Breast epithelium (tissue), 4 donors: ENCODE measurements at regions not wholly inside any gene's neighbourhood (a gene's known extent, or its start where the extent isn't known, plus 50 kb on each side); places are given as distances from the start of the nearest gene placed in this dataset.

Experiments
- DNase-seq, 2 donors: peaks; one replicate each; pipeline ENCODE4 v3.0.0-alpha.2; 2019; ENCODE audit warnings: low spot score in 2 of 2
- H3K27ac ChIP-seq, 2 donors: fragments of 200-600 bp; sonication (generic) in 1 of 2; one replicate each; pipeline ENCODE4 v1.5.1; 2016 to 2019; ENCODE audit warnings: mild to moderate bottlenecking in 1 of 2
- H3K27me3 ChIP-seq, 2 donors: fragments of 200-600 bp; sonication (generic) in 1 of 2; one replicate each; pipeline versions ENCODE4 v1.5.1 to v1.6.0; 2017 to 2019; ENCODE audit warnings: control low read depth in 1 of 2, mild to moderate bottlenecking in 1 of 2
- H3K36me3 ChIP-seq: fragments of 200-600 bp; one replicate; pipeline ENCODE4 v1.5.1; 2019
- H3K4me1 ChIP-seq, 2 donors: fragments of 200-600 bp; sonication (generic); one replicate each; pipeline ENCODE4 v1.5.1; 2016 to 2019; ENCODE audit warnings: control low read depth in 1 of 2
- H3K4me3 ChIP-seq, 3 donors: fragments of 200-600 bp; sonication (generic); 1 replicate in 2 of 3; 2 replicates in 1 of 3; pipeline ENCODE4 v1.5.1; 2016 to 2019; ENCODE audit warnings: mild to moderate bottlenecking in 3 of 3, moderate library complexity in 2 of 3
- H3K9me3 ChIP-seq, 2 donors: fragments of 200-600 bp; sonication (generic) in 1 of 2; one replicate each; pipeline ENCODE4 v1.5.1; 2016 to 2019; ENCODE audit warnings: control low read depth in 1 of 2
- POLR2A ChIP-seq: fragments of 450-650 bp; IDR thresholded peaks from one replicate; pipeline ENCODE4 v1.6.1; 2016; ENCODE audit warnings: antibody characterized with exemption, mild to moderate bottlenecking, moderate library complexity
- POLR2AphosphoS5 ChIP-seq, 3 donors: sonication (generic); formaldehyde crosslinking; IDR thresholded peaks; one replicate each; pipeline ENCODE4 v1.6.1; 2017; ENCODE audit warnings: antibody characterized with exemption in 3 of 3
- intact Hi-C: fragments of 100-400 bp; cut with DNase I; formaldehyde crosslinking; loops from one replicate; pipeline ENCODE4 v1.15.1; 2023; ENCODE audit warnings: low total_unique reads
- TF ChIP-seq, protein P1 (sequence below), 3 donors: fragments of 450-650 bp; IDR thresholded peaks; one replicate each; pipeline ENCODE4 v1.5.1; 2016 to 2017; ENCODE audit warnings: antibody characterized with exemption in 3 of 3, mild to moderate bottlenecking in 3 of 3, moderate library complexity in 3 of 3

DNA sequence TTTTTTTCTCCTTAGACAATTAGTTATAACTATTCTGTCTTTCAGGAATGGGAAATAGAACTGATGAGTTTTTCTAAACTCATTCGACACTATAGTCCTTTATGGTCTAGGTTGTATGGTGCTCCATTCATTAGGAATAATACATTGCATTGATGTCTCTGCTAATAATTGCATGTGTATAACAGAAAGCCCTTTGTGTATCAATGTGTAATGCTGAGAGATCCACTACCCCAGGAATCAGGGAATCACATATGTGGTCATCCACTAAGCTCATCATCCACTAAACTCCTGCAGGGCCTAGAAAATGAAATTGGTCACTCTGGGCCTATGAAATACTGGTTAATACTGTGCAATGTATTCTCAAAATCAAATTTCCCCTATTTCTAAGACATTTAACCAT lies 242.0 kb upstream of the CDH18 start:
- no peak for TF ChIP-seq POLR2A
- TF ChIP-seq POLR2AphosphoS5 (IDR thresholded peaks at IDR 0.05) = no peak
- TF ChIP-seq, protein P1, sequence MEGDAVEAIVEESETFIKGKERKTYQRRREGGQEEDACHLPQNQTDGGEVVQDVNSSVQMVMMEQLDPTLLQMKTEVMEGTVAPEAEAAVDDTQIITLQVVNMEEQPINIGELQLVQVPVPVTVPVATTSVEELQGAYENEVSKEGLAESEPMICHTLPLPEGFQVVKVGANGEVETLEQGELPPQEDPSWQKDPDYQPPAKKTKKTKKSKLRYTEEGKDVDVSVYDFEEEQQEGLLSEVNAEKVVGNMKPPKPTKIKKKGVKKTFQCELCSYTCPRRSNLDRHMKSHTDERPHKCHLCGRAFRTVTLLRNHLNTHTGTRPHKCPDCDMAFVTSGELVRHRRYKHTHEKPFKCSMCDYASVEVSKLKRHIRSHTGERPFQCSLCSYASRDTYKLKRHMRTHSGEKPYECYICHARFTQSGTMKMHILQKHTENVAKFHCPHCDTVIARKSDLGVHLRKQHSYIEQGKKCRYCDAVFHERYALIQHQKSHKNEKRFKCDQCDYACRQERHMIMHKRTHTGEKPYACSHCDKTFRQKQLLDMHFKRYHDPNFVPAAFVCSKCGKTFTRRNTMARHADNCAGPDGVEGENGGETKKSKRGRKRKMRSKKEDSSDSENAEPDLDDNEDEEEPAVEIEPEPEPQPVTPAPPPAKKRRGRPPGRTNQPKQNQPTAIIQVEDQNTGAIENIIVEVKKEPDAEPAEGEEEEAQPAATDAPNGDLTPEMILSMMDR (IDR thresholded peaks at IDR 0.05) = no peak
- no peaks in the 10 kb centered on the region for H3K27me3 ChIP-seq
- intact Hi-C loops = no loop called here
- no peaks in the 10 kb centered on the region for H3K9me3 ChIP-seq
- DNase-seq = no peak
- no peak overlapping the region for H3K27ac ChIP-seq
- H3K4me1 ChIP-seq = no peaks in the 10 kb centered on the region
- H3K36me3 ChIP-seq = no peaks in the 10 kb centered on the region
- no peak overlapping the region for H3K4me3 ChIP-seq

DNA sequence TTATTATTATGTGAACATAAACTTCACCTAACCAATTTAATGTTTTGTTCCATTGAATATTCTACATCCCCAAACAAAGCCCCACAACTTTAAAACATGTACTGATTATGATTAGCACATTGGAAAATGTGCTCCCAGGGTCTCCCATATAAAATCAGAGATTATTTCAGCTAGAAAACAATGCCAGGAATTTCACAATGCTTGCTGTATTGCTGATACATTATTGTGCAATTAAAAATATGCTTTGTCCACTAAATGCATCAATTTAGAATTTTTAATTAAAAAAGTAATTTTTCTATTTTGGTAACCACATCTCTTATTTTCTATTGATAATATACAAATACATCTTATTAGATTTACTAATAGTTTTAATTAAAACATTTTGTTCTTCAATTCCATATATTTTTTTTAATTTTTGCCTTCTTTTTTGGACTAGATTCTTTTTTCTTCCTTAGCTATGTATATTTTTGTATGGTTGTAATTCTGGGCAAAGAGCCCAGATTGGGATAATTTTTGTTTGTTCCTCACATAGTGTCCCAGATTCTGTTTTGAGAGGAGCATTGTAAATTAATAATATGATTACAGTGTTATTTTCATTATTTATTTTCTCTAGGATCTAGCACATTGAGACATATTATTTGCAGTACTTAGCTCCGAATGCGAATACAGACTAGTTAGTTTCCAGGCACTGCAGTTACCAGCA lies 241.5 kb upstream of the CDH18 start:
- no peak overlapping the region for H3K4me3 ChIP-seq
- TF ChIP-seq POLR2AphosphoS5 (IDR thresholded peaks at IDR 0.05) (no peak), POLR2A (no peak)
- TF ChIP-seq, protein P1 (IDR thresholded peaks at IDR 0.05) = no peak
- no peaks in the 10 kb centered on the region for H3K4me1 ChIP-seq
- no peak overlapping the region for H3K27ac ChIP-seq
- no peaks in the 10 kb centered on the region for H3K36me3 ChIP-seq
- no peak for DNase-seq
- intact Hi-C loops = no loop called here
- H3K9me3 ChIP-seq = no peaks in the 10 kb centered on the region
- H3K27me3 ChIP-seq = no peaks in the 10 kb centered on the region

DNA sequence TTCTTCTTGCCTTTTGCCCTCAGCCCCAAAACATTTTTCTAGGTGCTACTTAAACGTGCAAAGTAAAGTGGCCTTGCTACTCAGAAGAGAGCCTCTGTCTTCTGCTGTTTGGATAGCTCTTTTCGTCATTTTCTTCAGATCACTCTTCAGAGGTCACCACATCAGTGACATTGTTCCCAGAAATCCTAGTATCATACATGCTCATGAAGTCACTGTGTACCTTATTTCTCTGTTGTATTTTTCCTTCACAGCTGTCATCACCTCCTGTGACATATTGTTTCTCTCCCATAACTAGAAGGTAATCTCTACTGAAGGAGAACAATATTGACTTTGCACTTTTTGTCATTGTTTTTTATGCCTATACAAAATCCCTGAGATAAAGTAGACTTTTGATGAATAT lies 237.0 kb upstream of the CDH18 start:
- TF ChIP-seq POLR2AphosphoS5 (IDR thresholded peaks at IDR 0.05) = no peak
- no peak for TF ChIP-seq POLR2A
- TF ChIP-seq, protein P1 (IDR thresholded peaks at IDR 0.05) = no peak
- Histone ChIP-seq H3K27me3 (no peaks in the 10 kb centered on the region), H3K9me3 (no peaks in the 10 kb centered on the region), H3K4me1 (no peaks in the 10 kb centered on the region), H3K4me3 (no peak overlapping the region), H3K27ac (no peak overlapping the region), H3K36me3 (no peaks in the 10 kb centered on the region)
- DNase-seq = no peak
- intact Hi-C loops = no loop called here

DNA sequence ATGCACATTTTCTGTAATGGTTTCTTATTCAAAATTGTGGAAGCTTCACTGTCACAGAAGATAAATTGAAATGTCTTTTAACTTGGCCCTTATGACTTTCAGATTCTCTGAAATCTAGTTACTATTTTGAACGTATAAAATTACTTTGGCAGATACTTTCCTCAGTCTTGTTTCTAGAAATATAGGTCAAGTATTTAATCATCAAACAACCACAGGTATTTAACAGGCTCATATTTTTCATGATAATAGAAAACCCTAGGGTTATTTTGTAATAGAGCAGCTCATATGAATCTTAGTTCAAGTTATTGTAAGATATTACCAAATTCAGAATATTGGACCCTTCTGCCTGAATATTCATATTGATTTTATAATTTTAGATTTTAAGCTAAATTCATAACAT lies 236.0 kb upstream of the CDH18 start:
- no peak overlapping the region for H3K4me3 ChIP-seq
- H3K36me3 ChIP-seq = no peaks in the 10 kb centered on the region
- no peaks in the 10 kb centered on the region for H3K9me3 ChIP-seq
- no peaks in the 10 kb centered on the region for H3K27me3 ChIP-seq
- H3K27ac ChIP-seq = no peak overlapping the region
- DNase-seq = no peak
- no peaks in the 10 kb centered on the region for H3K4me1 ChIP-seq
- intact Hi-C loops = no loop called here
- TF ChIP-seq POLR2A = no peak

DNA sequence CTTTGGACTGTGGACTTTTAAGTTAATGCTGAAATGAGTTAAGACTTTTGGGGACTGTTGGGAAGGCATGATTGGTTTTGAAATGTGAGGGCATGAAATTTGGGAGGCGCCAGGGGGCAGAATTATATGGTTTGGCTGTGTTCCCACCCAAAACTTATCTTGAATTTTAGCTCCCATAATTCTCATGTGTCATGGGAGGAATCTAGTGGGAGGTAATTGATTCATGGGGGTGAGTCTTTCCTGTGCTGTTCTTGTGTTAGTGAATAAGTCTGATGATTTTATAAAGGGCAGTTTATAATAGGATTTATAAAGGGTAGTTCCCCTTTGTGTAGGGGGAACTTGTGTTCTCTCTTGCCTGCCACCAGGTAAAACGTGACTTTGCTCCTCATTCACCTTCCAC lies 235.5 kb upstream of the CDH18 start:
- Histone ChIP-seq H3K36me3 (no peaks in the 10 kb centered on the region), H3K27me3 (no peaks in the 10 kb centered on the region), H3K9me3 (no peaks in the 10 kb centered on the region), H3K4me1 (no peaks in the 10 kb centered on the region), H3K4me3 (no peak overlapping the region), H3K27ac (no peak overlapping the region)
- no peak for TF ChIP-seq POLR2A
- TF ChIP-seq, protein P1 (IDR thresholded peaks at IDR 0.05) = no peak
- TF ChIP-seq POLR2AphosphoS5 (IDR thresholded peaks at IDR 0.05) = no peak
- no peak for DNase-seq
- intact Hi-C loops = no loop called here

DNA sequence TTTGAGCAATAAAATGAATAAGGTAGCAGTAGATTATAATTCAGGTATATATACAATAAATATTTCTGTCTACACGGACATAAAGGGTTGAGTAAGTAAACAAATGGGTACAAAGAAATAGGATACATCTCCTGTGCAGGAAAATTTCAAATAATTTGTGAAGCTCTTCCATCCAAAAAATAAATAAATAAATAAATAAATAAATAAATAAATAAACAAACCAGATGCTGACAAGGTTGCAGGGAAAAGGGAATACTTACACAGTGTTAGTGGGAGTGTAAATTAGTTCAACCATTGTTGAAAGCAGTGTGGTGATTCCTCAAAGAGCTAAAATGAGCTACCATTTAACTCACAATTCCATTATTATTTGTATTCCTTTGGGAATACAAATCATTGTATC lies 227.3 kb upstream of the CDH18 start:
- Histone ChIP-seq H3K9me3 (no peaks in the 10 kb centered on the region), H3K4me1 (no peaks in the 10 kb centered on the region), H3K27me3 (no peaks in the 10 kb centered on the region), H3K4me3 (no peak overlapping the region), H3K36me3 (peaks cover under 1% of the 10 kb centered on the region), H3K27ac (no peak overlapping the region)
- intact Hi-C loops = no loop called here
- DNase-seq = no peak
- TF ChIP-seq, protein P1 (IDR thresholded peaks at IDR 0.05) = no peak
- TF ChIP-seq POLR2A (no peak), POLR2AphosphoS5 (IDR thresholded peaks at IDR 0.05) (no peak)
